ENCODE measurements at regions not wholly inside any gene's neighbourhood (a gene's known extent, or its start where the extent isn't known, plus 50 kb on each side); places are given as distances from the start of the nearest gene placed in this dataset.

- 35% methylated on average over 5 of the region's 5 CpGs for WGBS
- H3K4me1 ChIP-seq (ENCODE audit: insufficient read depth) = no peaks in the 10 kb centered on the region
- H3K4me3 ChIP-seq (ENCODE audit: low read depth, low read length) = no peak overlapping the region
- H3K36me3 ChIP-seq (ENCODE audit: insufficient read depth) = no peaks in the 10 kb centered on the region
- H3K27ac ChIP-seq (ENCODE audit: low read depth) = no peak overlapping the region
- no peak for DNase-seq (ENCODE audit: extremely low spot score)
These were observed 201.7 kb downstream of the NRIP1 start for GRCh38 chr21:14862794-14863720.

GRCh38 chr21:14858311-14858710 lies 206.5 kb downstream of the NRIP1 start:
- 89% methylated on average over 2 of the region's 2 CpGs for WGBS
- Histone ChIP-seq H3K4me3 (ENCODE audit: low read depth, low read length) (no peak overlapping the region), H3K36me3 (ENCODE audit: insufficient read depth) (peaks cover 1% of the 10 kb centered on the region), H3K4me1 (ENCODE audit: insufficient read depth) (no peaks in the 10 kb centered on the region), H3K27ac (ENCODE audit: low read depth) (no peak overlapping the region)
- no peak for DNase-seq (ENCODE audit: extremely low spot score)

- Histone ChIP-seq H3K27ac (ENCODE audit: low read depth) (no peak overlapping the region), H3K36me3 (ENCODE audit: insufficient read depth) (peaks cover 1% of the 10 kb centered on the region), H3K4me3 (ENCODE audit: low read depth, low read length) (no peak overlapping the region), H3K4me1 (ENCODE audit: insufficient read depth) (no peaks in the 10 kb centered on the region)
- DNase-seq (ENCODE audit: extremely low spot score) = no peak
- WGBS = 89% methylated on average over 2 of the region's 2 CpGs
These were observed 207.3 kb downstream of the NRIP1 start for GRCh38 chr21:14857529-14857928.

GRCh38 chr21:14850394-14850793 lies 214.4 kb downstream of the NRIP1 start:
- H3K4me3 ChIP-seq (ENCODE audit: low read depth, low read length) = no peak overlapping the region
- no peaks in the 10 kb centered on the region for H3K4me1 ChIP-seq (ENCODE audit: insufficient read depth)
- no peak overlapping the region for H3K27ac ChIP-seq (ENCODE audit: low read depth)
- DNase-seq (ENCODE audit: extremely low spot score) = no peak
- peaks cover 1% of the 10 kb centered on the region for H3K36me3 ChIP-seq (ENCODE audit: insufficient read depth)

GRCh38 chr21:14846621-14847020 lies 218.2 kb downstream of the NRIP1 start:
- H3K27ac ChIP-seq (ENCODE audit: low read depth) = no peak overlapping the region
- no peaks in the 10 kb centered on the region for H3K4me1 ChIP-seq (ENCODE audit: insufficient read depth)
- DNase-seq (ENCODE audit: extremely low spot score) = no peak
- H3K4me3 ChIP-seq (ENCODE audit: low read depth, low read length) = no peak overlapping the region
- no peaks in the 10 kb centered on the region for H3K36me3 ChIP-seq (ENCODE audit: insufficient read depth)

GRCh38 chr21:14844001-14844400 lies 220.8 kb downstream of the NRIP1 start:
- no peaks in the 10 kb centered on the region for H3K36me3 ChIP-seq (ENCODE audit: insufficient read depth)
- H3K4me3 ChIP-seq (ENCODE audit: low read depth, low read length) = no peak overlapping the region
- DNase-seq (ENCODE audit: extremely low spot score) = no peak
- no peaks in the 10 kb centered on the region for H3K4me1 ChIP-seq (ENCODE audit: insufficient read depth)
- no peak overlapping the region for H3K27ac ChIP-seq (ENCODE audit: low read depth)

GRCh38 chr21:14842601-14843000 lies 222.2 kb downstream of the NRIP1 start:
- Histone ChIP-seq H3K27ac (ENCODE audit: low read depth) (no peak overlapping the region), H3K36me3 (ENCODE audit: insufficient read depth) (no peaks in the 10 kb centered on the region), H3K4me3 (ENCODE audit: low read depth, low read length) (no peak overlapping the region), H3K4me1 (ENCODE audit: insufficient read depth) (no peaks in the 10 kb centered on the region)
- no peak for DNase-seq (ENCODE audit: extremely low spot score)
- WGBS = 71% methylated on average over 3 of the region's 3 CpGs

- Histone ChIP-seq H3K27ac (ENCODE audit: low read depth) (no peak overlapping the region), H3K36me3 (ENCODE audit: insufficient read depth) (no peaks in the 10 kb centered on the region), H3K4me1 (ENCODE audit: insufficient read depth) (no peaks in the 10 kb centered on the region), H3K4me3 (ENCODE audit: low read depth, low read length) (no peak overlapping the region)
- DNase-seq (ENCODE audit: extremely low spot score) = no peak
- WGBS = 97% methylated on average over 51 of the region's 51 CpGs
These were observed 223.0 kb downstream of the NRIP1 start for GRCh38 chr21:14841511-14842472.

GRCh38 chr21:14838400-14838799 lies 226.4 kb downstream of the NRIP1 start:
- Histone ChIP-seq H3K36me3 (ENCODE audit: insufficient read depth) (no peaks in the 10 kb centered on the region), H3K4me3 (ENCODE audit: low read depth, low read length) (no peak overlapping the region), H3K4me1 (ENCODE audit: insufficient read depth) (no peaks in the 10 kb centered on the region), H3K27ac (ENCODE audit: low read depth) (no peak overlapping the region)
- WGBS = 33% methylated on average over 3 of the region's 3 CpGs
- DNase-seq (ENCODE audit: extremely low spot score) = no peak

GRCh38 chr21:14836950-14837349 lies 227.8 kb downstream of the NRIP1 start:
- WGBS = 67% methylated on average over 1 of the region's 1 CpG

GRCh38 chr21:14833666-14834351 lies 231.0 kb downstream of the NRIP1 start:
- DNase-seq (ENCODE audit: extremely low spot score) = no peak
- no peak overlapping the region for H3K4me3 ChIP-seq (ENCODE audit: low read depth, low read length)
- no peak overlapping the region for H3K27ac ChIP-seq (ENCODE audit: low read depth)
- no peaks in the 10 kb centered on the region for H3K4me1 ChIP-seq (ENCODE audit: insufficient read depth)
- H3K36me3 ChIP-seq (ENCODE audit: insufficient read depth) = no peaks in the 10 kb centered on the region
- whole genome bisulfite sequencing = 98% methylated on average over 1 of the region's 1 CpG

More at GRCh38 chr21:14836950-14837349, 227.8 kb downstream of the NRIP1 start:
- H3K36me3 ChIP-seq (ENCODE audit: insufficient read depth) = no peaks in the 10 kb centered on the region
- no peak overlapping the region for H3K4me3 ChIP-seq (ENCODE audit: low read depth, low read length)
- DNase-seq (ENCODE audit: extremely low spot score) = no peak
- H3K27ac ChIP-seq (ENCODE audit: low read depth) = no peak overlapping the region
- H3K4me1 ChIP-seq (ENCODE audit: insufficient read depth) = no peaks in the 10 kb centered on the region

GRCh38 chr21:14833241-14833640 lies 231.6 kb downstream of the NRIP1 start:
- Histone ChIP-seq H3K4me1 (ENCODE audit: insufficient read depth) (no peaks in the 10 kb centered on the region), H3K36me3 (ENCODE audit: insufficient read depth) (no peaks in the 10 kb centered on the region), H3K27ac (ENCODE audit: low read depth) (no peak overlapping the region), H3K4me3 (ENCODE audit: low read depth, low read length) (no peak overlapping the region)
- 94% methylated on average over 4 of the region's 4 CpGs for WGBS
- DNase-seq (ENCODE audit: extremely low spot score) = no peak

GRCh38 chr21:14830307-14830706 lies 234.5 kb downstream of the NRIP1 start:
- WGBS = 94% methylated on average over 3 of the region's 3 CpGs

More at GRCh38 chr21:14830307-14830706, 234.5 kb downstream of the NRIP1 start:
- no peak for DNase-seq (ENCODE audit: extremely low spot score)
- H3K4me3 ChIP-seq (ENCODE audit: low read depth, low read length) = no peak overlapping the region
- no peaks in the 10 kb centered on the region for H3K4me1 ChIP-seq (ENCODE audit: insufficient read depth)
- H3K36me3 ChIP-seq (ENCODE audit: insufficient read depth) = no peaks in the 10 kb centered on the region
- H3K27ac ChIP-seq (ENCODE audit: low read depth) = no peak overlapping the region
